H1 (cell line): ENCODE measurements at regions not wholly inside any gene's neighbourhood (a gene's known extent, or its start where the extent isn't known, plus 50 kb on each side); places are given as distances from the start of the nearest gene placed in this dataset.

Experiments
- CREB1 ChIP-seq: IDR thresholded peaks from 2 replicates; pipeline ENCODE4 v1.6.1; 2012; ENCODE audit warnings: inconsistent platforms
- EGR1 ChIP-seq: IDR thresholded peaks from 2 replicates; pipeline ENCODE4 v1.6.1; 2011; ENCODE audit warnings: low read depth, low read length, borderline replicate concordance
- EP300 ChIP-seq, 2 experiments: IDR thresholded peaks; 1 replicate in 1 of 2; 2 replicates in 1 of 2; pipeline ENCODE4 v1.6.1; 2011 to 2012; ENCODE audit warnings: low read depth in 2 of 2, low read length in 2 of 2, mild to moderate bottlenecking in 2 of 2, borderline replicate concordance in 1 of 2, inconsistent platforms in 1 of 2, moderate library complexity in 1 of 2
- MAFK ChIP-seq: IDR thresholded peaks from 2 replicates; pipeline ENCODE4 v1.6.1; 2012; ENCODE audit warnings: low read depth, mild to moderate bottlenecking, improper control_type of control experiment, low read length
- POLR2A ChIP-seq, 2 experiments: IDR thresholded peaks; 1 replicate in 1 of 2; 2 replicates in 1 of 2; pipeline ENCODE4 v1.6.1; 2011; ENCODE audit warnings: low read depth in 2 of 2, low read length in 2 of 2, mild to moderate bottlenecking in 2 of 2; ENCODE audit errors: control extremely low read depth in 1 of 2
- POLR2AphosphoS5 ChIP-seq: IDR thresholded peaks from 2 replicates; pipeline ENCODE4 v1.6.1; 2011; ENCODE audit warnings: low read depth, low read length
- POU5F1 ChIP-seq: IDR thresholded peaks from 2 replicates; pipeline ENCODE4 v1.6.1; 2011; ENCODE audit warnings: low read depth, mild to moderate bottlenecking, low read length, moderate library complexity
- RFX5 ChIP-seq: IDR thresholded peaks from 2 replicates; pipeline ENCODE4 v1.6.1; 2011; ENCODE audit warnings: low read depth, low read length, improper control_type of control experiment, borderline replicate concordance
- SP2 ChIP-seq: IDR thresholded peaks from 2 replicates; pipeline ENCODE4 v1.6.1; 2012; ENCODE audit warnings: mild to moderate bottlenecking, low read length, inconsistent platforms
- TAF1 ChIP-seq: IDR thresholded peaks from 2 replicates; pipeline ENCODE4 v1.6.1; 2011; ENCODE audit warnings: mild to moderate bottlenecking, low read depth, low read length
- TF ChIP-seq, protein P1 (sequence below), 3 experiments: IDR thresholded peaks; 1 replicate in 2 of 3; 2 replicates in 1 of 3; pipeline versions ENCODE4 v1.5.1 to v1.6.1; 2011; ENCODE audit warnings: low read length in 3 of 3, mild to moderate bottlenecking in 3 of 3, inconsistent platforms in 2 of 3, low read depth in 1 of 3, moderate library complexity in 1 of 3; ENCODE audit not compliant: insufficient read depth in 1 of 3; ENCODE audit errors: control extremely low read depth in 1 of 3
- TF ChIP-seq, protein P2 (sequence below): IDR thresholded peaks from 2 replicates; pipeline ENCODE4 v1.6.1; 2012; ENCODE audit warnings: inconsistent platforms
- TF ChIP-seq, protein P3 (sequence below): IDR thresholded peaks from 2 replicates; pipeline ENCODE4 v1.6.1; 2012; ENCODE audit warnings: inconsistent platforms
- TF ChIP-seq, protein P4 (sequence below): IDR thresholded peaks from 2 replicates; pipeline ENCODE4 v1.6.1; 2012; ENCODE audit warnings: low read length, inconsistent platforms

DNA sequence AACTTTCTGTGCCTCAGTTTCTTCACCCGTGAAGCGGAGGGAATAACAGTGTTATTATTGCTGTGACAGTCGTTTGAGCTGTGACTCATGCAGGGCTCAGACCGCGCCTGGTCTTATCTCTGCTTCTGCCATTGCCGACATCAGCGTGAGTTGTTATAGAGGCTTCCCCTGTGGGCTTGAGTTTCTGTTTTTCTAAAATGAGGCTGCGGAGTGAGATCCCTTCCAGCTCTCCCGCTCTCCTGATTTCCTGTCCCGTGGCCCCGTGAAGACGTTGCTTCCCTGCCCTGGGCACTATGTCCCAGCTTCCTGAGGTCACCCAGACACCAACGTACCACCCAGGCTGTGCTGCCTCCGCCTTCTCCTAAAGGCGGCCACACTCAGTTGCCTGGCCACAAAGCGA lies 278.5 kb downstream of the BMP7 start:
- TF ChIP-seq POU5F1, result no peak
- TF ChIP-seq, protein P1, sequence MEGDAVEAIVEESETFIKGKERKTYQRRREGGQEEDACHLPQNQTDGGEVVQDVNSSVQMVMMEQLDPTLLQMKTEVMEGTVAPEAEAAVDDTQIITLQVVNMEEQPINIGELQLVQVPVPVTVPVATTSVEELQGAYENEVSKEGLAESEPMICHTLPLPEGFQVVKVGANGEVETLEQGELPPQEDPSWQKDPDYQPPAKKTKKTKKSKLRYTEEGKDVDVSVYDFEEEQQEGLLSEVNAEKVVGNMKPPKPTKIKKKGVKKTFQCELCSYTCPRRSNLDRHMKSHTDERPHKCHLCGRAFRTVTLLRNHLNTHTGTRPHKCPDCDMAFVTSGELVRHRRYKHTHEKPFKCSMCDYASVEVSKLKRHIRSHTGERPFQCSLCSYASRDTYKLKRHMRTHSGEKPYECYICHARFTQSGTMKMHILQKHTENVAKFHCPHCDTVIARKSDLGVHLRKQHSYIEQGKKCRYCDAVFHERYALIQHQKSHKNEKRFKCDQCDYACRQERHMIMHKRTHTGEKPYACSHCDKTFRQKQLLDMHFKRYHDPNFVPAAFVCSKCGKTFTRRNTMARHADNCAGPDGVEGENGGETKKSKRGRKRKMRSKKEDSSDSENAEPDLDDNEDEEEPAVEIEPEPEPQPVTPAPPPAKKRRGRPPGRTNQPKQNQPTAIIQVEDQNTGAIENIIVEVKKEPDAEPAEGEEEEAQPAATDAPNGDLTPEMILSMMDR (IDR thresholded peaks at IDR 0.05; ENCODE audit: control extremely low read depth in 1 of 3, insufficient read depth in 1 of 3, low read depth in 1 of 3, low read length in 3 of 3), result no peak
- TF ChIP-seq POLR2A (IDR thresholded peaks at IDR 0.05; ENCODE audit: control extremely low read depth in 1 of 2, low read depth in 2 of 2, low read length in 2 of 2), result no peak
- TF ChIP-seq RFX5, result no peak
- no peak for TF ChIP-seq TAF1
- TF ChIP-seq EGR1, result no peak
- TF ChIP-seq, protein P2, sequence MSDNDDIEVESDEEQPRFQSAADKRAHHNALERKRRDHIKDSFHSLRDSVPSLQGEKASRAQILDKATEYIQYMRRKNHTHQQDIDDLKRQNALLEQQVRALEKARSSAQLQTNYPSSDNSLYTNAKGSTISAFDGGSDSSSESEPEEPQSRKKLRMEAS, result no peak
- no peak for TF ChIP-seq POLR2AphosphoS5
- no peak for TF ChIP-seq EP300 (IDR thresholded peaks at IDR 0.05; ENCODE audit: borderline replicate concordance in 1 of 2, low read depth in 2 of 2, low read length in 2 of 2)
- TF ChIP-seq, protein P3, sequence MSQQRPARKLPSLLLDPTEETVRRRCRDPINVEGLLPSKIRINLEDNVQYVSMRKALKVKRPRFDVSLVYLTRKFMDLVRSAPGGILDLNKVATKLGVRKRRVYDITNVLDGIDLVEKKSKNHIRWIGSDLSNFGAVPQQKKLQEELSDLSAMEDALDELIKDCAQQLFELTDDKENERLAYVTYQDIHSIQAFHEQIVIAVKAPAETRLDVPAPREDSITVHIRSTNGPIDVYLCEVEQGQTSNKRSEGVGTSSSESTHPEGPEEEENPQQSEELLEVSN, result no peak
- TF ChIP-seq MAFK, result no peak
- TF ChIP-seq CREB1, result no peak
- TF ChIP-seq, protein P4, sequence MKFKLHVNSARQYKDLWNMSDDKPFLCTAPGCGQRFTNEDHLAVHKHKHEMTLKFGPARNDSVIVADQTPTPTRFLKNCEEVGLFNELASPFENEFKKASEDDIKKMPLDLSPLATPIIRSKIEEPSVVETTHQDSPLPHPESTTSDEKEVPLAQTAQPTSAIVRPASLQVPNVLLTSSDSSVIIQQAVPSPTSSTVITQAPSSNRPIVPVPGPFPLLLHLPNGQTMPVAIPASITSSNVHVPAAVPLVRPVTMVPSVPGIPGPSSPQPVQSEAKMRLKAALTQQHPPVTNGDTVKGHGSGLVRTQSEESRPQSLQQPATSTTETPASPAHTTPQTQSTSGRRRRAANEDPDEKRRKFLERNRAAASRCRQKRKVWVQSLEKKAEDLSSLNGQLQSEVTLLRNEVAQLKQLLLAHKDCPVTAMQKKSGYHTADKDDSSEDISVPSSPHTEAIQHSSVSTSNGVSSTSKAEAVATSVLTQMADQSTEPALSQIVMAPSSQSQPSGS, result no peak
- no peak for TF ChIP-seq SP2
